H1 (cell line): ENCODE measurements at regions not wholly inside any gene's neighbourhood (a gene's known extent, or its start where the extent isn't known, plus 50 kb on each side); places are given as distances from the start of the nearest gene placed in this dataset.

Source experiments
- CTCF ChIA-PET: fragments of 300-600 bp; sonication (Branson Sonifier 250); formaldehyde crosslinking; loops from one replicate; lab custom pipeline; 2021; ENCODE audit not compliant: partially characterized antibody; lab: Charles Lee
- POLR2A ChIA-PET: fragments of 300-600 bp; sonication (Branson Sonifier 250); formaldehyde crosslinking; loops from one replicate; lab custom pipeline; 2021; ENCODE audit warnings: inconsistent platforms; ENCODE audit not compliant: partially characterized antibody; lab: Charles Lee
- DNase-seq, 2 experiments: peaks; one replicate each; pipeline versions ENCODE4 v3.0.0 to v3.0.0-alpha.2; 2010 to 2022; ENCODE audit warnings: low spot score in 2 of 2, low read depth in 1 of 2, mixed read lengths in 1 of 2
- FAIRE-seq: peaks from 2 replicates; lab custom pipeline; 2011; peaks lifted over from hg19 to GRCh38; lab: Jason Lieb, UNC
- H2AFZ ChIP-seq: 2 replicates; pipeline ENCODE4 v1.8.1; 2012; ENCODE audit warnings: low read length, inconsistent platforms
- H2AK5ac ChIP-seq: 2 replicates; pipeline ENCODE4 v1.6.1; 2013; ENCODE audit warnings: low read depth, low read length
- H2BK120ac ChIP-seq: replicated peaks from 2 replicates; pipeline ENCODE3; 2013; ENCODE audit warnings: low read depth, low read length, inconsistent platforms
- H2BK12ac ChIP-seq: 2 replicates; pipeline ENCODE4 v1.6.1; 2013; ENCODE audit warnings: low read depth, low read length
- H2BK15ac ChIP-seq: 2 replicates; pipeline ENCODE4 v1.6.1; 2013; ENCODE audit warnings: low read length
- H2BK20ac ChIP-seq: 2 replicates; pipeline ENCODE4 v1.6.1; 2013; ENCODE audit warnings: low read length
- H2BK5ac ChIP-seq: 2 replicates; pipeline ENCODE4 v1.6.1; 2013; ENCODE audit warnings: low read depth, low read length
- H3K14ac ChIP-seq: 2 replicates; pipeline ENCODE4 v1.6.1; 2013; ENCODE audit warnings: inconsistent platforms; ENCODE audit not compliant: insufficient read length
- H3K18ac ChIP-seq: 2 replicates; pipeline ENCODE4 v1.6.1; 2013; ENCODE audit warnings: low read length; ENCODE audit errors: extremely low read depth
- H3K23ac ChIP-seq: 2 replicates; pipeline ENCODE4 v1.6.1; 2013; ENCODE audit warnings: inconsistent platforms; ENCODE audit not compliant: insufficient read length
- H3K23me2 ChIP-seq: 2 replicates; pipeline ENCODE4 v1.6.1; 2013; ENCODE audit warnings: low read depth, low read length
- H3K27ac ChIP-seq: 2 replicates; pipeline ENCODE4 v1.6.1; 2011; ENCODE audit warnings: low read depth, low read length, inconsistent platforms
- H3K27me3 ChIP-seq, 4 experiments: replicated peaks in 1 of 4; 1 replicate in 1 of 4; 2 replicates in 3 of 4; pipeline versions ENCODE4 v1.6.1 to v1.8.1; 2011 to 2013; ENCODE audit warnings: low read length in 3 of 4, mild to moderate bottlenecking in 3 of 4, inconsistent platforms in 2 of 4, mixed read lengths in 2 of 4, moderate library complexity in 1 of 4; ENCODE audit not compliant: control insufficient read depth in 3 of 4, insufficient read depth in 3 of 4; ENCODE audit errors: extremely low read depth in 1 of 4
- H3K36me3 ChIP-seq, 4 experiments: 2 replicates each; pipeline versions ENCODE4 v1.6.1 to v1.8.1; 2011 to 2013; ENCODE audit warnings: mild to moderate bottlenecking in 4 of 4, low read length in 3 of 4, moderate library complexity in 2 of 4, control low read depth in 1 of 4, inconsistent platforms in 1 of 4; ENCODE audit not compliant: insufficient read depth in 4 of 4, control insufficient read depth in 2 of 4
- H3K4ac ChIP-seq: replicated peaks from 2 replicates; pipeline ENCODE3; 2013; ENCODE audit warnings: low read length, low read depth, mixed read lengths, inconsistent platforms; ENCODE audit not compliant: insufficient read length
- H3K4me1 ChIP-seq, 4 experiments: replicated peaks in 1 of 4; 1 replicate in 1 of 4; 2 replicates in 3 of 4; pipeline versions ENCODE4 v1.6.1 to v1.8.1; 2011 to 2013; ENCODE audit warnings: low read length in 3 of 4, inconsistent platforms in 2 of 4, mixed read lengths in 1 of 4; ENCODE audit not compliant: insufficient read depth in 4 of 4, control insufficient read depth in 3 of 4
- H3K4me2 ChIP-seq, 2 experiments: 2 replicates each; pipeline versions ENCODE4 v1.6.1 to v1.8.1; 2011 to 2013; ENCODE audit warnings: low read depth in 2 of 2, low read length in 2 of 2, control low read depth in 1 of 2, inconsistent platforms in 1 of 2, mild to moderate bottlenecking in 1 of 2; ENCODE audit not compliant: insufficient read depth in 1 of 2
- H3K4me3 ChIP-seq, 4 experiments: fragments of 200-600, 300-600 bp in 1 of 4; sonication (generic), shearing (Covaris generic), sonication (Bioruptor Twin) in 1 of 4; 2 replicates each; pipeline versions ENCODE4 v1.5.1 to v1.8.1; 2011 to 2016; ENCODE audit warnings: low read length in 4 of 4, low read depth in 3 of 4, control low read depth in 2 of 4, inconsistent platforms in 2 of 4, mild to moderate bottlenecking in 2 of 4, mixed read lengths in 1 of 4, moderate library complexity in 1 of 4; ENCODE audit not compliant: insufficient read depth in 2 of 4; ENCODE audit errors: extremely low read depth in 1 of 4
- H3K56ac ChIP-seq: replicated peaks from 2 replicates; pipeline ENCODE3; 2013; ENCODE audit warnings: low read depth, mild to moderate bottlenecking, mixed read lengths, low read length, inconsistent platforms; ENCODE audit not compliant: insufficient read length
- H3K79me1 ChIP-seq: 2 replicates; pipeline ENCODE4 v1.6.1; 2013; ENCODE audit warnings: low read depth, low read length, control low read depth
- H3K79me2 ChIP-seq, 2 experiments: 2 replicates each; pipeline versions ENCODE4 v1.6.1 to v1.8.1; 2012 to 2013; ENCODE audit warnings: low read length in 2 of 2, mild to moderate bottlenecking in 2 of 2, inconsistent platforms in 1 of 2; ENCODE audit not compliant: insufficient read depth in 2 of 2, control insufficient read depth in 1 of 2
- H3K9ac ChIP-seq, 4 experiments: replicated peaks in 1 of 4; 1 replicate in 1 of 4; 2 replicates in 3 of 4; pipeline versions ENCODE4 v1.6.1 to v1.8.1; 2011 to 2013; ENCODE audit warnings: low read depth in 3 of 4, low read length in 3 of 4, control low read depth in 2 of 4, mild to moderate bottlenecking in 2 of 4, moderate library complexity in 2 of 4, inconsistent platforms in 1 of 4; ENCODE audit errors: extremely low read depth in 1 of 4
- H3K9me3 ChIP-seq, 2 experiments: 2 replicates each; pipeline versions ENCODE4 v1.6.1 to v1.8.1; 2012 to 2013; ENCODE audit warnings: mild to moderate bottlenecking in 2 of 2, moderate library complexity in 2 of 2, control low read depth in 1 of 2, inconsistent platforms in 1 of 2, low read depth in 1 of 2, low read length in 1 of 2, mixed read lengths in 1 of 2; ENCODE audit not compliant: insufficient read depth in 2 of 2
- H4K20me1 ChIP-seq, 2 experiments: replicated peaks in 1 of 2; 2 replicates each; pipeline versions ENCODE3 to v1.8.1; 2011 to 2013; ENCODE audit warnings: inconsistent platforms in 2 of 2, low read length in 2 of 2, mild to moderate bottlenecking in 1 of 2; ENCODE audit not compliant: insufficient read depth in 2 of 2, control insufficient read depth in 1 of 2
- H4K5ac ChIP-seq: 2 replicates; pipeline ENCODE4 v1.6.1; 2013; ENCODE audit warnings: low read length, low read depth, mixed read lengths, inconsistent platforms; ENCODE audit not compliant: insufficient read length
- H4K8ac ChIP-seq: 2 replicates; pipeline ENCODE4 v1.8.0; 2013; ENCODE audit warnings: mild to moderate bottlenecking, moderate library complexity, low read length, inconsistent platforms; ENCODE audit not compliant: insufficient read depth; ENCODE audit errors: extremely low read depth
- H4K91ac ChIP-seq: replicated peaks from 2 replicates; pipeline ENCODE3; 2013; ENCODE audit warnings: low read length, mixed read lengths, inconsistent platforms; ENCODE audit not compliant: insufficient read length
- CTBP2 ChIP-seq: IDR thresholded peaks from 2 replicates; pipeline ENCODE4 v1.7.0; 2011; ENCODE audit warnings: borderline replicate concordance, mild to moderate bottlenecking, moderate library complexity, mixed read lengths, low read length; ENCODE audit not compliant: insufficient read depth, insufficient read length
- GABPA ChIP-seq: IDR thresholded peaks from 2 replicates; pipeline ENCODE4 v1.6.1; 2011; ENCODE audit warnings: mild to moderate bottlenecking, low read length, moderate library complexity, borderline replicate concordance; ENCODE audit not compliant: insufficient read depth
- GTF2F1 ChIP-seq: IDR thresholded peaks from 2 replicates; pipeline ENCODE4 v1.6.1; 2012; ENCODE audit warnings: low read depth, low read length, improper control_type of control experiment, borderline replicate concordance
- SIN3A ChIP-seq, 2 experiments: IDR thresholded peaks in 1 of 2; conservative IDR thresholded peaks in 1 of 2; 2 replicates each; pipeline ENCODE4 v1.6.1; 2011 to 2012; ENCODE audit warnings: low read length in 2 of 2, improper control_type of control experiment in 1 of 2, low read depth in 1 of 2, mild to moderate bottlenecking in 1 of 2
- ZNF274 ChIP-seq: IDR thresholded peaks from 2 replicates; pipeline ENCODE4 v1.7.0; 2012; ENCODE audit warnings: low read length, borderline replicate concordance; ENCODE audit errors: extremely low read depth
- WGBS, 2 experiments: shearing (Covaris generic) in 1 of 2; methylation state at CpG; one replicate each; pipeline versions ENCODE4 v1.1.6 to v1.1.7; 2013 to 2015; ENCODE audit warnings: low lambda C conversion rate in 2 of 2, mixed read lengths in 2 of 2, inconsistent platforms in 1 of 2, low coverage in 1 of 2, missing lambda C conversion rate in 1 of 2; ENCODE audit not compliant: insufficient replicate concordance in 2 of 2, insufficient coverage in 1 of 2, insufficient read length in 1 of 2; ENCODE audit errors: extremely low coverage in 1 of 2, missing lambda C conversion rate in 1 of 2; 5-methylcytosine and 5-hydroxymethylcytosine counted together

DNA sequence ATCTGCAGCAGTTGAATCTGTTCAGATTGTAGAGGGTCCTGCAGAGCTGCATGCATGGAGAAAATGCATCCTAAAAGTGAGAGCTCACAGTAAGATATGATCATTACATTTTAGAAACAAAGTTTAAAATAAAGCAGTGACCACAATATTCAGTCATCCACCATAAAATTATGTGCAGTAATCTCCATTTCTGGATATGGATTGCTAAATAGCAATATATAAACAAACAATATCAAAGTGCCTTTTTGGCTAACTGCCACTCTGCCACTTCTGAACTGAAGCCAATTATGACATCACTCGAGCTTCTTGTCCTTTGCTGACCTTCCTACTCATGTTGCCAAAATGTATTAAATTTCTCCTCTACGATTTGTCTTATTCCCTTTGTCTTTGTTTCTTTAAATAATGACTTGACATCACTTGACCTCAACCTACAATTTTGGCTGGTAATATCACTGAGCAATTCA lies 262.0 kb upstream of the CXADR start:
- Histone ChIP-seq H3K4me1 (no peaks in the 10 kb centered on the region), H2BK120ac (no peak overlapping the region), H4K91ac (no peak overlapping the region), H3K14ac (no peak overlapping the region), H4K20me1 (no peaks in the 10 kb centered on the region), H3K18ac (no peak overlapping the region), H3K56ac (no peak overlapping the region), H3K79me2 (no peaks in the 10 kb centered on the region), H4K8ac (no peak overlapping the region), H3K27me3 (no peaks in the 10 kb centered on the region), H3K23ac (no peak overlapping the region), H3K23me2 (no peaks in the 10 kb centered on the region), H3K4me3 (no peak overlapping the region), H3K79me1 (no peaks in the 10 kb centered on the region), H3K36me3 (no peaks in the 10 kb centered on the region), H3K9ac (no peak overlapping the region), H3K9me3 (no peaks in the 10 kb centered on the region; a peak in 1 of 4 replicates), H2BK12ac (no peak overlapping the region), H3K4ac (no peak overlapping the region), H2BK20ac (no peak overlapping the region), H2AFZ (no peak overlapping the region), H2BK15ac (no peak overlapping the region), H4K5ac (no peak overlapping the region), H2AK5ac (no peak overlapping the region), H2BK5ac (no peak overlapping the region), H3K4me2 (no peak overlapping the region), H3K27ac (no peak overlapping the region)
- no peak for FAIRE-seq
- DNase-seq, result no peak
- CTCF ChIA-PET, result no interaction called here
- POLR2A ChIA-PET, result no interaction called here
- WGBS, 2 experiments, result 91% methylated on average over 2 of the region's 2 CpGs; no CpG with 5 or more reads in 1 of the 2 experiments
- TF ChIP-seq CTBP2 (no peak), SIN3A (conservative IDR thresholded peaks at IDR 0.05 in 1 of 2, IDR thresholded peaks at IDR 0.05 in 1 of 2; ENCODE audit: low read depth in 1 of 2, low read length in 2 of 2) (no peak), ZNF274 (no peak), GABPA (no peak), GTF2F1 (no peak)
